ENCODE measurements at regions not wholly inside any gene's neighbourhood (a gene's known extent, or its start where the extent isn't known, plus 50 kb on each side); places are given as distances from the start of the nearest gene placed in this dataset.
"Not testable (repeated sequence)": the region's sequence is repeated elsewhere in the genome, so short reads cannot be mapped to it uniquely, and the experiment has no call there.

- Histone ChIP-seq H3K9ac (ENCODE audit: low read depth, low read length) (no peak overlapping the region), H3K4me1 (ENCODE audit: insufficient read depth, low read length) (peaks cover 8% of the 10 kb centered on the region), H3K36me3 (ENCODE audit: insufficient read depth, low read length) (no peaks in the 10 kb centered on the region), H3K9me3 (ENCODE audit: control insufficient read depth, insufficient read depth, low read length) (peaks cover 6% of the 10 kb centered on the region; the same call in 1 of the 2 replicates)
These were observed 89.4 kb downstream of the CCDC71L start for GRCh38 chr7:106571563-106571962.

GRCh38 chr7:106570948-106571418 lies 90.0 kb downstream of the CCDC71L start:
- peaks cover 6% of the 10 kb centered on the region; the same call in 1 of the 2 replicates for H3K9me3 ChIP-seq (ENCODE audit: control insufficient read depth, insufficient read depth, low read length)
- H3K9ac ChIP-seq (ENCODE audit: low read depth, low read length), result no peak overlapping the region
- peaks cover 8% of the 10 kb centered on the region for H3K4me1 ChIP-seq (ENCODE audit: insufficient read depth, low read length)
- H3K36me3 ChIP-seq (ENCODE audit: insufficient read depth, low read length), result no peaks in the 10 kb centered on the region

GRCh38 chr7:106570146-106570545 lies 90.8 kb downstream of the CCDC71L start:
- Histone ChIP-seq H3K36me3 (ENCODE audit: insufficient read depth, low read length) (no peaks in the 10 kb centered on the region), H3K4me1 (ENCODE audit: insufficient read depth, low read length) (peaks cover 8% of the 10 kb centered on the region), H3K9me3 (ENCODE audit: control insufficient read depth, insufficient read depth, low read length) (peaks cover 6% of the 10 kb centered on the region; the same call in 1 of the 2 replicates), H3K9ac (ENCODE audit: low read depth, low read length) (no peak overlapping the region)

- peaks cover 8% of the 10 kb centered on the region for H3K4me1 ChIP-seq (ENCODE audit: insufficient read depth, low read length)
- H3K36me3 ChIP-seq (ENCODE audit: insufficient read depth, low read length), result no peaks in the 10 kb centered on the region
- H3K9me3 ChIP-seq (ENCODE audit: control insufficient read depth, insufficient read depth, low read length), result peaks cover 6% of the 10 kb centered on the region; the same call in 1 of the 2 replicates
- H3K9ac ChIP-seq (ENCODE audit: low read depth, low read length), result no peak overlapping the region
These were observed 91.4 kb downstream of the CCDC71L start for GRCh38 chr7:106569500-106569929.

- Histone ChIP-seq H3K9ac (ENCODE audit: low read depth, low read length) (peak overlapping the region; percentile 16; the same call in 1 of the 2 replicates), H3K36me3 (ENCODE audit: insufficient read depth, low read length) (no peaks in the 10 kb centered on the region), H3K4me1 (ENCODE audit: insufficient read depth, low read length) (peaks cover 8% of the 10 kb centered on the region)
These were observed 92.1 kb downstream of the CCDC71L start for GRCh38 chr7:106568680-106569499.

GRCh38 chr7:106568002-106568679 lies 92.8 kb downstream of the CCDC71L start:
- Histone ChIP-seq H3K9me3 (ENCODE audit: control insufficient read depth, insufficient read depth, low read length) (peaks cover 6% of the 10 kb centered on the region; the same call in 1 of the 2 replicates), H3K36me3 (ENCODE audit: insufficient read depth, low read length) (no peaks in the 10 kb centered on the region), H3K9ac (ENCODE audit: low read depth, low read length) (no peak overlapping the region), H3K4me1 (ENCODE audit: insufficient read depth, low read length) (peaks cover 8% of the 10 kb centered on the region)

More at GRCh38 chr7:106568680-106569499, 92.1 kb downstream of the CCDC71L start:
- H3K9me3 ChIP-seq (ENCODE audit: control insufficient read depth, insufficient read depth, low read length), result peaks cover 6% of the 10 kb centered on the region; the same call in 1 of the 2 replicates

- H3K4me1 ChIP-seq (ENCODE audit: insufficient read depth, low read length); H3K36me3 ChIP-seq (ENCODE audit: insufficient read depth, low read length): not testable (repeated sequence)
These were observed 93.6 kb downstream of the CCDC71L start for GRCh38 chr7:106567204-106568001.

GRCh38 chr7:106566672-106567071 lies 94.3 kb downstream of the CCDC71L start:
- Histone ChIP-seq H3K36me3 (ENCODE audit: insufficient read depth, low read length) (no peaks in the 10 kb centered on the region), H3K4me1 (ENCODE audit: insufficient read depth, low read length) (peaks cover 8% of the 10 kb centered on the region), H3K9ac (ENCODE audit: low read depth, low read length) (no peak overlapping the region), H3K9me3 (ENCODE audit: control insufficient read depth, insufficient read depth, low read length) (peaks cover 6% of the 10 kb centered on the region; the same call in 1 of the 2 replicates)

More at GRCh38 chr7:106567204-106568001, 93.6 kb downstream of the CCDC71L start:
- not testable (repeated sequence) for H3K9me3 ChIP-seq (ENCODE audit: control insufficient read depth, insufficient read depth, low read length); H3K9ac ChIP-seq (ENCODE audit: low read depth, low read length)

- no peaks in the 10 kb centered on the region for H3K36me3 ChIP-seq (ENCODE audit: insufficient read depth, low read length)
- H3K9ac ChIP-seq (ENCODE audit: low read depth, low read length), result no peak overlapping the region
- H3K9me3 ChIP-seq (ENCODE audit: control insufficient read depth, insufficient read depth, low read length), result peaks cover 6% of the 10 kb centered on the region; the same call in 1 of the 2 replicates
- peaks cover 8% of the 10 kb centered on the region for H3K4me1 ChIP-seq (ENCODE audit: insufficient read depth, low read length)
These were observed 94.8 kb downstream of the CCDC71L start for GRCh38 chr7:106566196-106566595.

GRCh38 chr7:106565428-106565827 lies 95.5 kb downstream of the CCDC71L start:
- no peaks in the 10 kb centered on the region for H3K36me3 ChIP-seq (ENCODE audit: insufficient read depth, low read length)
- H3K4me1 ChIP-seq (ENCODE audit: insufficient read depth, low read length), result peaks cover 8% of the 10 kb centered on the region
- H3K9me3 ChIP-seq (ENCODE audit: control insufficient read depth, insufficient read depth, low read length), result peaks cover 6% of the 10 kb centered on the region; the same call in 1 of the 2 replicates
- H3K9ac ChIP-seq (ENCODE audit: low read depth, low read length), result no peak overlapping the region

GRCh38 chr7:106563466-106564150 lies 97.3 kb downstream of the CCDC71L start:
- Histone ChIP-seq H3K9me3 (ENCODE audit: control insufficient read depth, insufficient read depth, low read length) (0 out of 2 replicates have a peak, but pooled peaks cover 6% of the 10 kb centered on the region), H3K36me3 (ENCODE audit: insufficient read depth, low read length) (no peaks in the 10 kb centered on the region), H3K4me1 (ENCODE audit: insufficient read depth, low read length) (peaks cover 1% of the 10 kb centered on the region; the same call in 1 of the 2 replicates), H3K9ac (ENCODE audit: low read depth, low read length) (no peak overlapping the region)

GRCh38 chr7:106562711-106563366 lies 98.1 kb downstream of the CCDC71L start:
- no peaks in the 10 kb centered on the region for H3K36me3 ChIP-seq (ENCODE audit: insufficient read depth, low read length)
- H3K9me3 ChIP-seq (ENCODE audit: control insufficient read depth, insufficient read depth, low read length), result 0 out of 2 replicates have a peak, but pooled peaks cover 6% of the 10 kb centered on the region
- no peak overlapping the region for H3K9ac ChIP-seq (ENCODE audit: low read depth, low read length)
- no peaks in the 10 kb centered on the region for H3K4me1 ChIP-seq (ENCODE audit: insufficient read depth, low read length)

Measured in ES-I3 (cell line).